Fibroblast of gingiva (primary cell): ENCODE measurements at regions not wholly inside any gene's neighbourhood (a gene's known extent, or its start where the extent isn't known, plus 50 kb on each side); places are given as distances from the start of the nearest gene placed in this dataset.
"Not testable (repeated sequence)": the region's sequence is repeated elsewhere in the genome, so short reads cannot be mapped to it uniquely, and the experiment has no call there.

Source experiments
- DNase-seq: peaks from one replicate; pipeline ENCODE4 v3.0.0-alpha.2; 2011; ENCODE audit warnings: low read depth

DNA sequence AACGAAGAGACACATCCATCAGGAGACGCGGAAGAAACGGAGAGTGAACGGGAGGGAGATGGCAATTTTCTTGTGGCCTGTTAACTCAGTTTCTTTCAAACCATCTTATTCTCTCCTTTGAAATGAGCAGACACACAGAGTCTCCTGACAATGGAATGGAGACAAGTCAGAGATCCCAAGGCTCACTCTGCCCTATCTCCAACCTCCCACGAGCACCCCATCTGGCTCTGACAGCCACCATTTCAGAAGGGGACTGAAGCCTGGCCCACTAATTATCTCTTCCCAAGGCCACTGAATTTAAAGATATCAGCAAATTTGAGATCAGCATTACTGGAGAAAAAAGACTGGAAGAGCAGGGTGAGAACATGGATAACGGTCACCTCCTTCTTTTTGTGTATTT lies 215.6 kb downstream of the DHX15 start:
- no peak for DNase-seq

DNA sequence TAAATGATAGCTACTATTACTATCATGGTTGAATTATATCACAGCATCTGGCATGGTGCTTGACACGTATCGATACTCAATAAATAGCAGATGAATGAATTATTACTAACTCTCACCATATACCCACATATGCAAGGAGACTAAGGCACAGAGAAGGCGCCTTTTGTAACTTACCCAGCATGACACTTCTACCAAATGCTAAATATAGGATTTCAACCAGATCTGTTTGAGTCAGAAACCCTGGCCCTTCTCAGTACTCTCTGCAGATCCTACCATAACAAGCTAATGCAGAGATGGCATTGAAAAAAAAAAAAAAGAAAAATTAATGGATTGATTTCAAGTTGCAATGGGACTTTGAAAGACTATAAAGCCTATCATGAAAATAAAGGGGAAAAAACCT lies 219.5 kb downstream of the DHX15 start:
- DNase-seq = no peak

DNA sequence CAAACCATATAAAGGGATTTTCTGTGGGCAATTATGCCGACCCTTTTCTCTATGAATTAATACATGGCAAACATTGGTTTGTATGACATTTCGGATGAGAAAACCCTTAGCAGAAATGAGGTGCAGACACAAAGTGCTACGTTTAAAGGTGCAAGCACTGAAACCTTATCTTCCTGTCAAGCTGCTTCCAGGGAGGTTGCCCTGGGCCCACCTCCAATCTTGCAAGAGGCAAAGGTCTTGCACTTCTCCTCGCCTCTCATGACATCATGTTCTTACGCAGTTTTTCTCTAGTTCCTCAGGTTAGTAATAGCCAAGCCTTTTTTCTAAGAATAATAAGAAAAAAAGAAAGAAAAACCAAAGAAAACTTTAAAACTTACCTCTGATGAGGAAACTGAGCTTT lies 220.1 kb downstream of the DHX15 start:
- no peak for DNase-seq

DNA sequence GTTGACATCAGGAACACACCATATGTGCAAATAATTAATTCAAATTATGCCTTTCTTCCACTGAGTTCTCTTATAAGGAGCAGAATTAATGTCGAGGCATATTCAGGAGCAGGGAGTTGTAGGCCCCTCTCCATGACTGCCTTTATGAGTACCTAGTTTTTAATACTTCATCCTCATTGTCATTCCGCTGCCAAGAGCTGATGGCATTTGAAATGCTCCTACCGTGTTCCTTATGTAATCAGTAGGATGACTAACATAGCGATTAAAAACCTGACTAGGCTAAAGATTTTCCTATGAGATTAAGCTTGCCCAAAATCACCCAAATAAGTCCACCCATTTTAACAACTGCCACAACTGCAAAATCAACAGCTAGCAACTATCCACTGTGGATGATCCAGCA lies 220.6 kb downstream of the DHX15 start:
- no peak for DNase-seq

DNA sequence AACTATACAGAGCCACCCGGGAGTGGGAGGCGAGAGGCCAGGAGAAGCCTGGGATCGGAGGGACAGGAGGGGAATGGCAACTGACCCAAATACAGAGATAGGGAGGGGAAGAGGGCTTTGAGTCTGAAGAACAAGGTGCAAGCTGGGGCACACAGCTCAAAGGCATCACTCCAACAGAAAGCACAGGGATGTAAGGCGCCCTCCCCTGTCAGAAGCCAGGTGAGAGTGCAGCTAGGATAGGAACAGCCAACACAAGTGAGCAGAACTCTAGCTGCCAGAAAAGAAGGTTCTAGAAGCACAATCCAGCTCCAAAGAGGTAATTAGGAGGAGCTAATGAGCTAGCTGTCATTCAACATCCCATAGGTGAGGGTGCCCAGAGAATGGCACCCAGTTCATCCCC lies 232.2 kb downstream of the DHX15 start:
- DNase-seq = no peak

DNA sequence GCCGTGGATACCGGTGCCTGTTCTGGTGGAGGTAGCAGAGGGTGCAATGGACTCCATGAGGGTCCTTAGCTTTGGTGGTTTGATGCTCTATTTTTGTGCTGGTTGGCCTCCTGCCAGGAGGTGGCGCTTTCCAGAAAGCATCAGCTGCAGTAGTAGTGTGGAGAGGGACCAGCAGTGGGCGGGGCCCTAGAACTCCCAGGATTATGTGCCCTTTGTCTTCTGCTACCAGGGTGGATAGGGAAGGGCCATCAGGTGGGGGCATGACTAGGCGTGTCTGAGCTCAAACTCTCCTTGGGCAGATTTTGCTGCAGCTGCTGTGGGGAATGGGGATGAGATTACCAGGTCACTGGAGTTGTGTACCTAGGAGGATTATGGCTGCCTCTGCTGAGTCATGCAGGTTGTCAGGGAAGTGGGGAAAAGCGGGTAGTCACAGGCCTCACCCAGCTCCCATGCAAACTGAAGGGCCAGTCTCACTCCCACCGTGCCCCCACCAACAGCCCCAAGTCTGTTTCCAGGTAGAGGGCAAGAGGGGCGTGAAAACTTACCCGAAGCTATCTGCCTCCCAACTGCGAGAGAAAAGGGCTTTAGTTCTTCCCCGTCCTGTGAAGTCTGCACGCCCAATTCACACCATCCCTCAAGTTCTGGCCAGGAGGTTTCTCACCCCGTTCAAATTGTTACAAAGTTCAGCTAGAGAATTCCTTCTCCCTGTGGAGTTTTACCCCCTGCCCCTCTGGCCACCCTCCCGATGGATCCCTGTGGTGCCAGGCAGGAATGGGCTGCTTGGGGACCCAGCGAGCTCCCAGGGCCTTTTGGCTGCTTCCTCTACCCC lies 235.0 kb downstream of the DHX15 start:
- not testable (repeated sequence) for DNase-seq

DNA sequence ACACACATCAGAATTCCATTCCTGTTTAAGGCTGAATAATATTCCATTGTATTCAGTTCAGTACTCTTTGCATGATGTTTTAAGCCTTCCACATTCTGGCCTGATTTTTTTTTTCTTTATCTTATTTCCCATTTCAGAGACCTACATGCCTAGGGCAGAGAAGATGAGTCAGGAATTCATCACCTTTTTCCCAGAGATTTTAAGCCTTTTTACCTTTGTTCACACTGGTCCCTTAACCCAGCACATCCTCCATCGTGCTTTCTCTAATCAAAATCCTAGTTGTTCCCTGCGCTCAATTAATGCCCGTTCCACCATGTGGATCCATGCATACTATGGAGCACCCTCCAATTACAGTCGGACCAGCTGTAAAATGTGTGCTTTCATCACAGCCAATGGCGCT lies 245.1 kb downstream of the DHX15 start:
- DNase-seq = no peak

DNA sequence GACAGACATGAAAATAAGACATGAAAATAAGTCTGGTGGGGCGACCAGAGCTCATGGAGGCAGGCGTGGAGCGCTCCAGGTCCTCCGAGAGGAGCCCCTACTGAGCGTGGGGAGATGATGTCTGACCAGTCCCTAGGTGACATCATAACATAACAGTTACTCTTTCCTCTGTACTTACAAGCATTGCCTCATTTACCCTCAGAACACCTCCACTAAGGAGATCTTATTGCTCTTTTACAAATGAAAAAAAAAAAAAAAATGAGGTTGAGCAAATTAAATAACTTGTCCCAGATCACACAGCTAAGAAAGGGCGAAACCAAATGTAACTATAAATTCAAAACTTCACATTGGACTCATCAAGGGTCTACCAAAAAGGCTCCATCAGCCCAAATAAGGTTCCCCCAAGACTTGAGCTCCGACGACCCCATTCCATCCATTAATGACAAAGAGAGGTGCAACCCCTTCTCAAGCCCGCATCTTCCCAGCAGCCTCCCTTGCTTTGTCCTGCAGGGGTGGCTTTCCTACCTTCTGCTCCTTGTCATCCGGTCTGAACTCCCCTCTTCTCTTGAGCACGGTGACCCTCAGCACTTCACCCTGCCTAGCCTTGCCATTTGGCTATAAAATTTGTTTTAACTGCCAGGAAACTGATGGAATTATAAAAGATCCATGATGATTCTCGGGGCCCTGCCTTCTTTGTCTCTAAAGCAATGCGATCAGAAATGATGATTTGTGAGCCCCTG lies 246.7 kb downstream of the DHX15 start:
- DNase-seq = no peak

DNA sequence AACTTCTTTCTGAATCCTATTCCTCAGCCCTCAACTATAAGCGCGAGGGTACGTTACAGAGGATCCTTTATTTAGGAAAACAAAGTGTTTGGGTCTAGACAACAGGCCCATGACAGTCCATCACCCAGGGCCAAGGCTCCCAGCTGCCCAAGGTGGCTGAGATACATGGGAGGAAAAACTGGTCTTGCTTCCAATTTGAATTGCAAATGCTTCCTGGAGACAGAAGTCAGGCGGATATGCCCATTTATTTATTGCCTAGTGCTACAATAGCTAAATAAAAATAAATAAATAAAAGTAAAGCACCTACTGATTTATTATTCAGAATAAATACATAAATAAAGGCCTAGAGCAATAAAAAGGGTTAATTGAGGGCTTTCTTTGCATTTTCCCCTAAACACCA lies 248.7 kb downstream of the DHX15 start:
- DNase-seq = no peak

DNA sequence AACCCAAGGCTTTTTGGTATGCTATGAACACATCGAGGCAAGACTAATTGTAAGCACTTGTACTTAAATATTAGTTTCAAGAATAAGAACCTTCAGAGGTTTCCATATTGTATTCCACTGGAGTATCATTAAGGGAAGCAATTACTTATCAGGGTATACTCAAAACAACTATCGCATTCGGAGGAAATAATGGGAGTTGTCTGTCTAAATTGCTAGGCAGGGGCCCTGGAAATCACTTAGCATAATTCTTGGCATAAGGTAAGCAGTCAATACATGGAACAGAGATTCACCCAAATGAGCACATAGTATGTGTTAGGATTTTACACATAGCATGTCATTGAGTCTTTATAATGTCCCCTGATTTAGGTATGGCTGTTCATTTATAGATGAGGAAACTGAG lies 249.4 kb downstream of the DHX15 start:
- no peak for DNase-seq

DNA sequence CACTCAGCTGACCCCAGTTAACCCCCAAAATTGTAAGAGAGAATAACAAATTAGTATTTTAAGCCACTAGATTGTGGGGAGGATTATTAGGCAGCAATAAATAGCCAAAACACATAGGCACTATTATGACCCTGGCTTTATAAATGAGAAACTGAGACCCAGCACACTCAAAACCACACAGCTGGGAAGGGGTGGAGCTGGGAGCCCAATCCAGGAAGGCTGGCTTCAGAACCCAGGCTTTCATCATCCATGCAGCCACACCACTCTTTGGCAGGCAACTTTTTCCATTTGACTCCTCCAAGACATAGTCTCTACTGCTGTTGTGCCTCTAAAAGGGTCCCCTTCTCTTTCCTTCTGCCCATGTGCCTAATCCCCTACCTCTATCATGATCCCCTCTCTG lies 253.8 kb downstream of the DHX15 start:
- peak; percentile 53 for DNase-seq

DNA sequence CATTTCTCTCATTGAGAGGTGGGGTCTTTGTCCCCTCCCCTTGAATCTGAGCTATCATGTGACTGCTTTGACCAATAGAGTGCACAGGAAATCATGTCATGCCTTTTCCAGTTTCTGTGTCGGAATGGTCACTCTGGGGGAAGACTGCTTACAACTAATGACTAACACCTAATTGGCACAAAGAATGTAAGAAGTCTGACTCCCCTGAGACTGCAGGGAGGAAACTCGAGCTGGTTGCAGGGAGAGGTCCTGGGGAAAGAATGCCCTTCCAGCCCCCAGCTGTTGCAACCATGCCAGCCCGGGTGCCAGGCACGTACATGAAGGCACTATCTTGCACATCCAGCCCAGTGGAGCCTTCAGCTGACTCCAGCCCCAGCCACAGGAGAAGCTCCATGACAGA lies 254.2 kb downstream of the DHX15 start:
- DNase-seq = peak; percentile 83

DNA sequence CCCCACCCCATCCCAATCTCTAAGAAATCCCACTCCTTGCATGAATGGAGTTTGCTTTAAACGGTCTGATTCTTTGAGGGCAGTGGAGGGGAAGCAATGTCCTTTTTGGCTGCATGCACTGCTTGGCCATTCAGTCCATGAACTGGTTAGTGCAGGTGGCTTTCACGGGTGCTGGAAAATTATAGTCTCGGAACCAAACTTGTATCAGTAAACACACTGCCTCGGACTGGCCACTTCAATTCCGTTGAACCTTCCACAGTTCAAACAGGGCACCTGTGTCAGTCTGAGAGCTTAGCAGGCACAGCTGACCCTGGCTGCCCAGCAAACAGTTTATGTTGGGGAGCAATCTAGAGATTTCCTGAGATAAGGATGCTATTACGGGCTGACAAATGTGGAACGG lies 255.6 kb downstream of the DHX15 start:
- no peak for DNase-seq

DNA sequence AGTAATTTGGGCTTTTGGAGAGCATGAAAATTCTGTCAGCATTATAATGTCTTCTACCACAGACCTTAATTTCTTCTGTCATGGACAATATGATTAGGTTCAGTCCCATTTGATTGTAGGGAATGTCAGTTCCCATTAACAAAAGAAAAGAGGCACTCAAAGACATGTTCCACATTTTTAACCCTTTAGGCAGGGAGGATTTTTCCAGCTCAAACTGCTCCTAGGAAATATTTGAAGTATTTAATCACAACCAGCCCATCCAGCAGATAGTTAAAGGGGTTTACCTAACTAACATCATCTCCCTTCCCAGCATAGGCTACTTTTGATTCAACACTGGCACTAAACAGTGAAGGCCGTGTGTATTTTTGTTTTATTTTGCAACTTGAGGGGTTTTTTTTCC lies 256.0 kb downstream of the DHX15 start:
- DNase-seq = no peak

DNA sequence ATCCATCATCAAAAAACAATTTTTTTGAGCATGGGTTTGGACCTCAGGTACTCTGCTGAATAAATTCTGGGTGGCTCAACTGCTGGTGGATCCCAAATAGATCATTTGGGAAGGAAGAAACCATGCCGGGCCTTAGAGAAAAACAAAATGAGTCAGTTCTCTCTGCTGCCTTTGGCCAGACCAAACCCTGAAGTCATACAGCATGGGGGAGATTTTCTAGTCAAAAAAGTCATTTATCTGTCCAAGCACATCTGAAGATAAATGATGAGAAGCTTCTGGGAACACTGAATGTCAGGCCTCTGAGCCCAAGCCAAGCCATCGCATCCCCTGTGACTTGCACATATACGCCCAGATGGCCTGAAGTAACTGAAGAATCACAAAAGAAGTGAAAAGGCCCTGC lies 261.4 kb downstream of the DHX15 start:
- no peak for DNase-seq

DNA sequence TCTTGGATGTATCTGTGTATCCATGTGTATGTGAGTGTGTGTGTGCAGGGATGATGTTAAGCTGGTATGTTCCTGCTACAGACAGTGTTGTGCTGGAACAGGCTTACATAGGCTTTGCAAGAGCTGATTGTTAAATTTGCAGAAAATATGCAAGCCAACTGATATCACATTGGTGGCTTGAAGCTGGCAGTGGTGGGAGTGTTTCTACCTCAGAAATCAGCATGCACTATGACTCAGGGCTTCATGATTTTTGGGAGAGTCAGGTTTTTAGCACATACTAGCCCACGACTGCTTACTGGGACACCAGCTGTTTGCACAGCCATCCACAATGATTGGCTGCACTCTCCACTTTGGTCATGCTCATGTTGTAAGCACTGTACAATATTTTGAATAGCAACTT lies 261.8 kb downstream of the DHX15 start:
- no peak for DNase-seq

DNA sequence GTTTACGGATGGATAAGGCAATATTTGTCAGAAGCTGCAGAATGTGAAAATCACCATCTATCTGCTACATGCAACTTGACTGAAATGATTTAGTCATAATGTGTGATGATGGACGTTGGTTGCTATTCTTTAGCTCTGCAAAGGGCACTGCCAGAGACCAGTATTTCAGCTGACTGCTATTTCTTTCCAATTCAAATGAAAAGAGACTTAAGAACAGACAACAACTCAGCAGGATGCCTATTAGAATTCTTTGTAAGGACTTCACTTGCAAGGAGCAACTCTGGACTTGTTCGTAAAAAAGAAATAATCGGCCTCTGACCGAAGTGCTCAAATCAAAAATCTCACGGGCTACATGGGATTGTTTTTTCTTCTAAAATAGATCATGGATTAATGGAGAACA lies 262.7 kb downstream of the DHX15 start:
- DNase-seq = no peak

DNA sequence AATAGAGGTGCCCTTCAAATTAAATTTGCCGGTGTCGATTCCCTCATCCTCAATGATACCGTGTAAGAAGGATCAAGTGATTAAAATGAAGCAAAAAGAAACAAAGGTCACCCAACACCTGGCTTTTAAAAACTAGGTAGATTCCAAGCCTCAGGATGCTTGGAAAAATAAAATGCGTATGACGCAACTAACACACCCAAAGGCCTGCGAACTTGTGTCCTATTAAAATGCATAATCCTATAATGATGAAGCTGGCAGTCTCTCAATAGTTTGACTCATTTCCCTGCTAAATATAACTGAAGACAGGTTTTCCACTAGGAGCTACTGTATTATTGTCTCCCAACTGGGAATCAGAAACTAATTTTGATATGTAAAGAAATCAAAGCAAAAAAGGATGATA lies 263.2 kb downstream of the DHX15 start:
- peak; percentile 51 for DNase-seq

DNA sequence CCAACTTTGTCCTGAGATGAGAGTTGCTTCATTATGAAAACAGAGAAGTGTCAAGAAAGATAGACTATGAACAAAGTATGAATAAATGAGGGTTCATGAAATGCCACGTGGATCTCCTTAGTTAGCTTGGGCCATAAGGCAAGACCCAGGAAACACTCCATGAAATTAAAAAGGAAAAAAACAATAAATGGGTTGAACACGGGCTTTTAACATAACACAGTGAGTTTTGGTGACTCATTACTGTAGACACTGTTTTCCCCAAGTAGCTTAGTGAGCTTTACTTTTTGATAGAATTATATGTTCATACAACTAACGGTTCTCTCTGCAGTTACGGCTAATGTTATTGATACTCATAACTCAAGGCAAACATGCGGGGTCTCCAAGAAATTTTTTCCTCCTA lies 265.0 kb downstream of the DHX15 start:
- DNase-seq = no peak

DNA sequence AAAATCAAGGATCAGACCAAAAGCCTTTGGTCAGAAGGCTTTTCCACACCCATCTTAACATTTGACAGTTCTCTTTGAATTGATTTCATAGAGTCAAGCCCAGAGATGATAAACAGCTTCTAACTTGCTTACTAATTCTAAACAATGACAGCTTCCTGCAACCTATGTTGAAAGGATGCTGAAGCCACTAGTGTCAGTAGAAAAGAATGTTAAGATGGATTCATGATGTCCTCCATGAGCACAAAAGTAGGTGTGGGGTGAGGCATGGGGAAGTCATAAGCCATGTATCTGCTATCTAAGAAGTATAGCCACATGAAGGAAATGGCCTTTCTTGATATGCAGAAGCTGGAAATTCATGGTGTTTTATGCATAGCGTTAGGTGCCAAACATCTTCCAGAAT lies 269.3 kb downstream of the DHX15 start:
- DNase-seq = no peak

DNA sequence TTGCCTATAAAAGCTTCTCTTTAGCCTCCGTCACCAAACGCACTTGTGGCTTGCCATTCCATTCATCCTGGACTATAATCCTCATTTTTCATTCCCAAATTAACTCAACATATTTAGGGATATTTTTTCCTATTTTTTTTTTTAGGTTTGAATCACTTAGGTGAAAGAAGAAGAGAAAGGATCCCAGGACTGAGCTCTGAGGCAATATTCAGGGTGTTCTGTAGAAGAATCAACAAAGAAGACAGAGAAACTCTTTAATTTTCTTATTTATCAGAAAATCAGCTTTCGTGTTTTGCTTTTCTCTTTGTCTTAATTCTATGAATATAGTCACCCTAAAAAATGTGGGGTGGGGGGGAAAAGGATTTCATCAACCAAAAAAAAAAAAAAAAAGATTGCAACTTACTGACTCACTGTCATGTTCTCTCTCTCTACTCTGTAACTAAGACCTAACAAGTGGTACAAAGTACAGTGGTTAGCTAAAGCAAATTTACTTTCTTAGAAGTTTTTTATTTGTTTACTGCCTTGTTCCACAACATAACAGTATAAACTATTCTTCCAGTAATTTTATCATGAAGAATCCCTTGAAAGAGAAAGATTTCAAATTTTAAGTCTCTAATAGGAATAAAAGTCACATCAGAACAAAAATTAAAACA lies 272.0 kb downstream of the DHX15 start:
- no peak for DNase-seq

DNA sequence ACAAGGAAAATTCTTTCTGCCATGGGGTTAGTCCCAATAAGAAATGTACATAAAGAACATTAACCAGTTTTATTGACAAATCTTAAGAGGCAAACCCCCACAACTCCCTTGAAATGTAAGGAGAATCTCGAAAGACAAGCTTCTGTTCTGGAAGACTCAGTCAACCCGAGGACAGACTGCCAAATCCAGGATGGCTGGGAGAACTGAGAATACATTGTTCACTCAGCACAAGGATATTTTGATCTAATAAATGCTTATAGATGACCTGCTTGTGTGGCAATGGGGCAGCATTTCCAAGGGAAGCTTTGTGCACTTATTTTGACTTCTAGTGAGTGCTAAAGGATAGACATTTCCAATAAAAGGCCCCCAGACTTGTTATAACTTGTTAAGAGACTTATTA lies 280.4 kb downstream of the DHX15 start:
- no peak for DNase-seq

DNA sequence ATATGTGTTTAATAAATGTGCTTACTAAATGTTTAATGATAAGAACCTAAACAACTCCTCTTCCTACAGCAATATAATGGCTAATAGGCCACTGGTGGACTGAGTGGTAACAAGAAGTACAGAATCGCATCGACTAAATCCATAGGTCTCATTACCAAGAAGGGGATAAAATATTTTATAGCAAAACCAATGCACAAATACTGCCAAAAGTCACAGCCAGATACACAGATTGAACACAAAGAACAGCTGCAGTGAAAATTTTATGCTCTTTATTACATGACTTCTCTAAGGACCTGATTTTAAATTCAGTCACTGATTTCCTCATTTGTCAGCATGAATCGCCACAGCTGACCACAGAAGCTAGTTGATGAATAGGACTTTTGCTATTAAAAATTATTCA lies 285.4 kb downstream of the DHX15 start:
- DNase-seq = no peak
